HepG2 (cell line): ENCODE measurements at regions not wholly inside any gene's neighbourhood (a gene's known extent, or its start where the extent isn't known, plus 50 kb on each side); places are given as distances from the start of the nearest gene placed in this dataset.

ENCODE experiments used
- ATAC-seq: fragments of 200-7000 bp; cut with Tn5 transposase; 3 replicates; pipeline ENCODE4 v1.9.1; 2020; ENCODE audit warnings: mild to moderate bottlenecking, moderate library complexity
- BruUV-seq: library from RNA; stranded (reverse); fragments of 400-500 nt; replicated peaks from 2 replicates; lab custom pipeline; 2021; lab: Mats Ljungman, UMichigan
- CTCF ChIA-PET: fragments of 300-600 bp; formaldehyde crosslinking; extraction: SDS; loops from one replicate; lab custom pipeline; 2021; ENCODE audit warnings: low total read pairs, inconsistent platforms, low intra/inter-chr PET ratio; lab: Yijun Ruan, JAX
- POLR2A ChIA-PET: fragments of 350-600 bp; sonication (Branson Sonifier 250); formaldehyde crosslinking; loops from one replicate; lab custom pipeline; 2020; ENCODE audit warnings: antibody characterized with exemption, inconsistent platforms; lab: Yijun Ruan, JAX
- DNase-seq: peaks from one replicate; pipeline ENCODE4 v3.0.0-alpha.2; 2015; ENCODE audit warnings: low spot score
- FAIRE-seq: peaks from 3 replicates; lab custom pipeline; 2011; peaks lifted over from hg19 to GRCh38; lab: Jason Lieb, UNC
- H2AFZ ChIP-seq: one replicate; pipeline ENCODE4 v1.6.1; 2011; ENCODE audit warnings: low read length, inconsistent platforms
- H3K27ac ChIP-seq: fragments of 300-600 bp; 3 replicates; pipeline ENCODE4 v1.8.0; 2011; ENCODE audit warnings: mixed run types, mild to moderate bottlenecking, mixed read lengths, low read length, inconsistent platforms; ENCODE audit not compliant: insufficient read depth; ENCODE audit errors: extremely low read length
- H3K27me3 ChIP-seq, 2 experiments: fragments of 200-600 bp in 1 of 2; 2 replicates in 1 of 2; 3 replicates in 1 of 2; pipeline versions ENCODE4 v1.6.0 to v1.8.0; 2011; ENCODE audit warnings: low read length in 2 of 2, mild to moderate bottlenecking in 2 of 2, moderate library complexity in 2 of 2, inconsistent platforms in 1 of 2; ENCODE audit not compliant: insufficient read depth in 2 of 2, control insufficient read depth in 1 of 2
- H3K36me3 ChIP-seq, 2 experiments: fragments of 200-600 bp in 1 of 2; replicated peaks in 1 of 2; 2 replicates in 1 of 2; 3 replicates in 1 of 2; pipeline versions ENCODE4 v1.5.1 to v1.8.0; 2011; ENCODE audit warnings: low read length in 2 of 2, inconsistent platforms in 1 of 2; ENCODE audit not compliant: insufficient read depth in 2 of 2, control insufficient read depth in 1 of 2
- H3K4me1 ChIP-seq: 2 replicates; pipeline ENCODE4 v1.5.1; 2012; ENCODE audit warnings: low read length, inconsistent platforms; ENCODE audit not compliant: insufficient read depth
- H3K4me2 ChIP-seq: 2 replicates; pipeline ENCODE4 v1.6.0; 2011; ENCODE audit warnings: low read depth, low read length, inconsistent platforms
- H3K4me3 ChIP-seq, 3 experiments: fragments of 200-600 bp in 1 of 3; sonication (generic), shearing (Covaris generic) in 1 of 3; replicated peaks in 1 of 3; 2 replicates each; pipeline ENCODE4 v1.5.1; 2011 to 2016; ENCODE audit warnings: low read length in 3 of 3, inconsistent platforms in 2 of 3, low read depth in 2 of 3, mild to moderate bottlenecking in 2 of 3, control low read depth in 1 of 3, mixed read lengths in 1 of 3; ENCODE audit not compliant: insufficient read depth in 1 of 3
- H3K79me2 ChIP-seq: one replicate; pipeline ENCODE4 v1.6.1; 2011; ENCODE audit warnings: low read length, inconsistent platforms; ENCODE audit not compliant: insufficient read depth
- H3K9ac ChIP-seq: 2 replicates; pipeline ENCODE4 v1.6.0; 2011; ENCODE audit warnings: mild to moderate bottlenecking, low read depth, low read length, inconsistent platforms; ENCODE audit not compliant: insufficient read depth
- H3K9me3 ChIP-seq: 2 replicates; pipeline ENCODE4 v1.5.1; 2012; ENCODE audit warnings: mild to moderate bottlenecking, low read length
- H4K20me1 ChIP-seq: 2 replicates; pipeline ENCODE4 v1.6.0; 2011; ENCODE audit warnings: inconsistent platforms, mild to moderate bottlenecking, low read length, moderate library complexity; ENCODE audit not compliant: insufficient read depth
- ADNP ChIP-seq: sonication (generic); formaldehyde crosslinking; IDR thresholded peaks from 2 replicates; pipeline ENCODE4 v1.4.0; 2020; ENCODE audit warnings: missing genetic modification reagents
- CEBPB ChIP-seq: IDR thresholded peaks from 2 replicates; pipeline ENCODE4 v1.6.1; 2011; ENCODE audit warnings: low read depth, low read length, improper control_type of control experiment, borderline replicate concordance
- EP300 ChIP-seq, 3 experiments: sonication (generic) in 1 of 3; formaldehyde crosslinking in 1 of 3; IDR thresholded peaks; 2 replicates each; pipeline versions ENCODE4 v1.5.1 to v1.6.1; 2011 to 2020; ENCODE audit warnings: low read depth in 2 of 3, low read length in 2 of 3, borderline replicate concordance in 1 of 3, improper control_type of control experiment in 1 of 3, mild to moderate bottlenecking in 1 of 3, missing genetic modification reagents in 1 of 3, moderate library complexity in 1 of 3
- FOXP1 ChIP-seq, 2 experiments: fragments of 450-650 bp in 1 of 2; IDR thresholded peaks; 2 replicates each; pipeline ENCODE4 v1.6.1; 2017 to 2018; ENCODE audit warnings: antibody characterized with exemption in 1 of 2
- KAT8 ChIP-seq: IDR thresholded peaks from 2 replicates; pipeline ENCODE4 v1.6.1; 2016; ENCODE audit warnings: missing genetic modification reagents, missing compliant biosample characterization
- NRL ChIP-seq: sonication (generic); formaldehyde crosslinking; IDR thresholded peaks from 2 replicates; pipeline ENCODE4 v1.5.0; 2020; ENCODE audit warnings: missing genetic modification reagents, mild to moderate bottlenecking, moderate library complexity, borderline replicate concordance
- RARG ChIP-seq: sonication (generic); formaldehyde crosslinking; IDR thresholded peaks from 2 replicates; pipeline ENCODE4 v1.4.0; 2020; ENCODE audit warnings: low read depth, mild to moderate bottlenecking, missing genetic modification reagents
- SRSF9 ChIP-seq: fragments of 200-400 bp; formaldehyde crosslinking; IDR thresholded peaks from 2 replicates; pipeline ENCODE4 v1.6.1; 2018; ENCODE audit warnings: borderline replicate concordance, mild to moderate bottlenecking, low read depth, low read length; ENCODE audit not compliant: insufficient read depth, poor library complexity, severe bottlenecking
- STAG1 ChIP-seq: sonication (generic); formaldehyde crosslinking; IDR thresholded peaks from 2 replicates; pipeline ENCODE4 v1.4.0; 2020; ENCODE audit warnings: missing genetic modification reagents
- ZNF124 ChIP-seq: sonication (generic); formaldehyde crosslinking; IDR thresholded peaks from 2 replicates; pipeline ENCODE4 v1.4.0; 2020; ENCODE audit warnings: missing genetic modification reagents
- ZNF33A ChIP-seq: sonication (generic); formaldehyde crosslinking; IDR thresholded peaks from 2 replicates; pipeline ENCODE4 v1.5.1; 2020; ENCODE audit warnings: missing genetic modification reagents, mild to moderate bottlenecking, moderate library complexity, borderline replicate concordance
- ZNF432 ChIP-seq: sonication (generic); formaldehyde crosslinking; IDR thresholded peaks from 2 replicates; pipeline ENCODE4 v1.5.0; 2020; ENCODE audit warnings: missing genetic modification reagents, mild to moderate bottlenecking, borderline replicate concordance
- ZNF44 ChIP-seq: sonication (generic); formaldehyde crosslinking; IDR thresholded peaks from 2 replicates; pipeline ENCODE4 v1.5.1; 2020; ENCODE audit warnings: mild to moderate bottlenecking, missing genetic modification reagents
- ZNF589 ChIP-seq: sonication (generic); formaldehyde crosslinking; conservative IDR thresholded peaks from 2 replicates; pipeline ENCODE4 v1.8.0; 2022; ENCODE audit warnings: mild to moderate bottlenecking, moderate library complexity, missing genetic modification reagents
- ZNF891 ChIP-seq: sonication (generic); formaldehyde crosslinking; IDR thresholded peaks from 2 replicates; pipeline ENCODE4 v1.5.0; 2020; ENCODE audit warnings: mild to moderate bottlenecking, missing genetic modification reagents
- WGBS: methylation state at CpG from one replicate; pipeline ENCODE4 v1.1.6; 2017; ENCODE audit warnings: low lambda C conversion rate; 5-methylcytosine and 5-hydroxymethylcytosine counted together
- in situ Hi-C: cut with HindIII; loops from 2 replicates; pipeline ENCODE4 v1.10.0; 2017; ENCODE audit warnings: low pct_unique_long_range_greater_than_20kb; ENCODE audit not compliant: extremely low pct_ligation_motif_present
- intact Hi-C: fragments of 100-400 bp; cut with micrococcal nuclease; formaldehyde crosslinking; loops from one replicate; pipeline ENCODE4 v1.10.0; 2022; ENCODE audit not compliant: unreplicated experiment
- TF ChIP-seq, protein P1 (sequence below): sonication (generic); formaldehyde crosslinking; IDR thresholded peaks from 2 replicates; pipeline ENCODE4 v1.8.1; 2023; ENCODE audit warnings: missing genetic modification reagents, mild to moderate bottlenecking, borderline replicate concordance
- TF ChIP-seq, protein P2 (sequence below): sonication (generic); formaldehyde crosslinking; IDR thresholded peaks from 2 replicates; pipeline ENCODE4 v1.5.0; 2020; ENCODE audit warnings: missing genetic modification reagents
- TF ChIP-seq, protein P3 (sequence below): sonication (generic); formaldehyde crosslinking; IDR thresholded peaks from 2 replicates; pipeline ENCODE4 v1.8.1; 2022; ENCODE audit warnings: low read depth, mild to moderate bottlenecking, missing genetic modification reagents

DNA sequence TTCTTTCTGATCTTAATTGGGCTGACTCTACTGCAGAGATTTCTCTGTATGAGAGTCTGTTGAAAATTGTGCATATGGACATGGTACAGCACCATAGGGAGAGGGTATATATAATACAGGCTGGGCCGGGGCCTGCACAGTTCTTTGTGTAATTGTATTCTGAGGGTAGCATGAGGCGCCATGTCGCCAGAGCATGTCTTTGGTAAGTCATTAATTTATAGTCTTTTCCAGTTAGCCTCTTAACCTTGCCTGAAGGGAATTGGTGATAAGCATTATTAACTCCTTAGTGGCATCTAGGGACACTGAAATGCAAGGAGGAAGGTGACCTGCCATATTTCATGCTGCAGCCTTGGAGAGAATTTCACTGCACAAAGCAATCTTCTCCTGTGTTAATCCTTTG lies 569.9 kb downstream of the TMTC2 start:
- CTCF ChIA-PET, result no interaction called here
- WGBS, result 48% methylated on average over 3 of the region's 3 CpGs
- Histone ChIP-seq H3K9ac (no peak overlapping the region), H3K4me2 (no peak overlapping the region), H3K79me2 (no peaks in the 10 kb centered on the region), H3K4me1 (no peaks in the 10 kb centered on the region), H3K27ac (no peak overlapping the region), H3K36me3 (no peaks in the 10 kb centered on the region), H3K4me3 (no peak overlapping the region), H2AFZ (no peak overlapping the region), H4K20me1 (no peaks in the 10 kb centered on the region), H3K9me3 (peaks cover 55% of the 10 kb centered on the region), H3K27me3 (no peaks in the 10 kb centered on the region)
- intact Hi-C loops, result no loop called here
- TF ChIP-seq, protein P1, sequence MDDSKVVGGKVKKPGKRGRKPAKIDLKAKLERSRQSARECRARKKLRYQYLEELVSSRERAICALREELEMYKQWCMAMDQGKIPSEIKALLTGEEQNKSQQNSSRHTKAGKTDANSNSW (CRISPR knock-in tag), result no peak
- TF ChIP-seq EP300 (IDR thresholded peaks at IDR 0.05; ENCODE audit: low read depth in 2 of 2, low read length in 2 of 2), result no peak
- no peak for TF ChIP-seq EP300 (CRISPR knock-in tag; IDR thresholded peaks at IDR 0.05; ENCODE audit: borderline replicate concordance)
- TF ChIP-seq STAG1 (CRISPR knock-in tag), result no peak
- no peak for TF ChIP-seq ZNF589 (CRISPR knock-in tag)
- no peak for TF ChIP-seq FOXP1 (IDR thresholded peaks at IDR 0.05)
- TF ChIP-seq FOXP1 (CRISPR knock-in tag; IDR thresholded peaks at IDR 0.05), result no peak
- TF ChIP-seq KAT8 (CRISPR knock-in tag), result no peak
- TF ChIP-seq SRSF9, result no peak
- TF ChIP-seq ZNF432 (CRISPR knock-in tag), result no peak
- TF ChIP-seq, protein P2, sequence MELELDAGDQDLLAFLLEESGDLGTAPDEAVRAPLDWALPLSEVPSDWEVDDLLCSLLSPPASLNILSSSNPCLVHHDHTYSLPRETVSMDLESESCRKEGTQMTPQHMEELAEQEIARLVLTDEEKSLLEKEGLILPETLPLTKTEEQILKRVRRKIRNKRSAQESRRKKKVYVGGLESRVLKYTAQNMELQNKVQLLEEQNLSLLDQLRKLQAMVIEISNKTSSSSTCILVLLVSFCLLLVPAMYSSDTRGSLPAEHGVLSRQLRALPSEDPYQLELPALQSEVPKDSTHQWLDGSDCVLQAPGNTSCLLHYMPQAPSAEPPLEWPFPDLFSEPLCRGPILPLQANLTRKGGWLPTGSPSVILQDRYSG (CRISPR knock-in tag), result no peak
- no peak for TF ChIP-seq ZNF124 (CRISPR knock-in tag)
- no peak for TF ChIP-seq ZNF33A
- TF ChIP-seq, protein P3, sequence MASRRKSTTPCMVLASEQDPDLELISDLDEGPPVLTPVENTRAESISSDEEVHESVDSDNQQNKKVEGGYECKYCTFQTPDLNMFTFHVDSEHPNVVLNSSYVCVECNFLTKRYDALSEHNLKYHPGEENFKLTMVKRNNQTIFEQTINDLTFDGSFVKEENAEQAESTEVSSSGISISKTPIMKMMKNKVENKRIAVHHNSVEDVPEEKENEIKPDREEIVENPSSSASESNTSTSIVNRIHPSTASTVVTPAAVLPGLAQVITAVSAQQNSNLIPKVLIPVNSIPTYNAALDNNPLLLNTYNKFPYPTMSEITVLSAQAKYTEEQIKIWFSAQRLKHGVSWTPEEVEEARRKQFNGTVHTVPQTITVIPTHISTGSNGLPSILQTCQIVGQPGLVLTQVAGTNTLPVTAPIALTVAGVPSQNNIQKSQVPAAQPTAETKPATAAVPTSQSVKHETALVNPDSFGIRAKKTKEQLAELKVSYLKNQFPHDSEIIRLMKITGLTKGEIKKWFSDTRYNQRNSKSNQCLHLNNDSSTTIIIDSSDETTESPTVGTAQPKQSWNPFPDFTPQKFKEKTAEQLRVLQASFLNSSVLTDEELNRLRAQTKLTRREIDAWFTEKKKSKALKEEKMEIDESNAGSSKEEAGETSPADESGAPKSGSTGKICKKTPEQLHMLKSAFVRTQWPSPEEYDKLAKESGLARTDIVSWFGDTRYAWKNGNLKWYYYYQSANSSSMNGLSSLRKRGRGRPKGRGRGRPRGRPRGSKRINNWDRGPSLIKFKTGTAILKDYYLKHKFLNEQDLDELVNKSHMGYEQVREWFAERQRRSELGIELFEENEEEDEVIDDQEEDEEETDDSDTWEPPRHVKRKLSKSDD (CRISPR knock-in tag), result no peak
- TF ChIP-seq RARG (CRISPR knock-in tag), result no peak
- TF ChIP-seq CEBPB, result no peak
- TF ChIP-seq ZNF44 (CRISPR knock-in tag), result no peak
- no peak for TF ChIP-seq ADNP (CRISPR knock-in tag)
- TF ChIP-seq ZNF891 (CRISPR knock-in tag), result no peak
- no peak for TF ChIP-seq NRL (CRISPR knock-in tag)
- in situ Hi-C loops, result no loop called here
- BruUV-seq, result no TSS peak
- ATAC-seq (no peak), DNase-seq (no peak), FAIRE-seq (no peak)
- POLR2A ChIA-PET, result no interaction called here
